Cardiac fibroblast (primary cell): ENCODE measurements at regions not wholly inside any gene's neighbourhood (a gene's known extent, or its start where the extent isn't known, plus 50 kb on each side); places are given as distances from the start of the nearest gene placed in this dataset.
"Not testable (repeated sequence)": the region's sequence is repeated elsewhere in the genome, so short reads cannot be mapped to it uniquely, and the experiment has no call there.

Source experiments
- DNase-seq, 2 donors: peaks; one replicate each; pipeline versions ENCODE4 v3.0.0 to v3.0.0-alpha.2; 2010; ENCODE audit warnings: low read depth in 2 of 2
- H3K4me3 ChIP-seq, 2 donors: replicated peaks in 1 of 2; 1 replicate in 1 of 2; 2 replicates in 1 of 2; pipeline ENCODE4 v1.5.1; 2011; ENCODE audit warnings: low read depth in 2 of 2, low read length in 2 of 2, mild to moderate bottlenecking in 2 of 2, moderate library complexity in 1 of 2
- CTCF ChIP-seq: IDR thresholded peaks from one replicate; pipeline ENCODE4 v1.5.1; 2011; ENCODE audit warnings: low read depth, mild to moderate bottlenecking, low read length, inconsistent platforms

- H3K4me3 ChIP-seq: no peak overlapping the region
- TF ChIP-seq CTCF: no peak
- peak; percentile 55 to 87 for DNase-seq
These were observed 194.6 kb downstream of the FAM43A start for GRCh38 chr3:194879991-194880939.

- TF ChIP-seq CTCF: no peak
- DNase-seq: no peak
These were observed 195.6 kb downstream of the FAM43A start for GRCh38 chr3:194880940-194881925.

GRCh38 chr3:194884649-194885315, 199.1 kb downstream of the FAM43A start:
- no peak overlapping the region for H3K4me3 ChIP-seq
- TF ChIP-seq CTCF: no peak
- peak; percentile 61 to 73 for DNase-seq

More at GRCh38 chr3:194880940-194881925, 195.6 kb downstream of the FAM43A start:
- H3K4me3 ChIP-seq: no peak overlapping the region

- no peak for TF ChIP-seq CTCF
These were observed 200.1 kb downstream of the FAM43A start for GRCh38 chr3:194885766-194886165.

GRCh38 chr3:194886836-194887235, 201.2 kb downstream of the FAM43A start:
- no peak overlapping the region for H3K4me3 ChIP-seq
- no peak for TF ChIP-seq CTCF
- DNase-seq: no peak

More at GRCh38 chr3:194885766-194886165, 200.1 kb downstream of the FAM43A start:
- H3K4me3 ChIP-seq: no peak overlapping the region
- no peak for DNase-seq

- DNase-seq, H3K4me3 ChIP-seq: not testable (repeated sequence)
These were observed 202.4 kb downstream of the FAM43A start for GRCh38 chr3:194888062-194888461.
